ENCODE measurements at regions not wholly inside any gene's neighbourhood (a gene's known extent, or its start where the extent isn't known, plus 50 kb on each side); places are given as distances from the start of the nearest gene placed in this dataset.

DNA sequence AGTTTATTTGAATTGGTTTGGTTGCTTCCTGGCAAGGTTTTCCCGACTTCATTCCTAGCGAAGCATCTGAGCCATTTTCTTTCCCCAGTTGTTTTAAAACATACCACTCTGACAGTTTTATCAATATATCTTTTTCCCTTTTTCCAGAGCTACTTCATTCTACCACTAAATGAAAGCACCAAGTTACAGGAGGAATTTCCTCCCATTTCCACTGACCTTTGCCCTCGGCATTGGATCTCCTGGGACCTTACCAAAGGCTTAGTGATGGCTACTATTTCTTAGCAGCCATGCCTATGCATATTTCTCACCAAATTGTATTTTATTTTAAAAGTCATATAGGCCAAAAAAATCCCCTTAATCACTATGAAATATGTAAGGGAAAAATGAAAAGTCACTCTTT, 150.5 kb downstream of the ZNF330 start:
- TF ChIP-seq, protein P1, sequence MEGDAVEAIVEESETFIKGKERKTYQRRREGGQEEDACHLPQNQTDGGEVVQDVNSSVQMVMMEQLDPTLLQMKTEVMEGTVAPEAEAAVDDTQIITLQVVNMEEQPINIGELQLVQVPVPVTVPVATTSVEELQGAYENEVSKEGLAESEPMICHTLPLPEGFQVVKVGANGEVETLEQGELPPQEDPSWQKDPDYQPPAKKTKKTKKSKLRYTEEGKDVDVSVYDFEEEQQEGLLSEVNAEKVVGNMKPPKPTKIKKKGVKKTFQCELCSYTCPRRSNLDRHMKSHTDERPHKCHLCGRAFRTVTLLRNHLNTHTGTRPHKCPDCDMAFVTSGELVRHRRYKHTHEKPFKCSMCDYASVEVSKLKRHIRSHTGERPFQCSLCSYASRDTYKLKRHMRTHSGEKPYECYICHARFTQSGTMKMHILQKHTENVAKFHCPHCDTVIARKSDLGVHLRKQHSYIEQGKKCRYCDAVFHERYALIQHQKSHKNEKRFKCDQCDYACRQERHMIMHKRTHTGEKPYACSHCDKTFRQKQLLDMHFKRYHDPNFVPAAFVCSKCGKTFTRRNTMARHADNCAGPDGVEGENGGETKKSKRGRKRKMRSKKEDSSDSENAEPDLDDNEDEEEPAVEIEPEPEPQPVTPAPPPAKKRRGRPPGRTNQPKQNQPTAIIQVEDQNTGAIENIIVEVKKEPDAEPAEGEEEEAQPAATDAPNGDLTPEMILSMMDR (IDR thresholded peaks at IDR 0.05): no peak
- TF ChIP-seq, protein P2, sequence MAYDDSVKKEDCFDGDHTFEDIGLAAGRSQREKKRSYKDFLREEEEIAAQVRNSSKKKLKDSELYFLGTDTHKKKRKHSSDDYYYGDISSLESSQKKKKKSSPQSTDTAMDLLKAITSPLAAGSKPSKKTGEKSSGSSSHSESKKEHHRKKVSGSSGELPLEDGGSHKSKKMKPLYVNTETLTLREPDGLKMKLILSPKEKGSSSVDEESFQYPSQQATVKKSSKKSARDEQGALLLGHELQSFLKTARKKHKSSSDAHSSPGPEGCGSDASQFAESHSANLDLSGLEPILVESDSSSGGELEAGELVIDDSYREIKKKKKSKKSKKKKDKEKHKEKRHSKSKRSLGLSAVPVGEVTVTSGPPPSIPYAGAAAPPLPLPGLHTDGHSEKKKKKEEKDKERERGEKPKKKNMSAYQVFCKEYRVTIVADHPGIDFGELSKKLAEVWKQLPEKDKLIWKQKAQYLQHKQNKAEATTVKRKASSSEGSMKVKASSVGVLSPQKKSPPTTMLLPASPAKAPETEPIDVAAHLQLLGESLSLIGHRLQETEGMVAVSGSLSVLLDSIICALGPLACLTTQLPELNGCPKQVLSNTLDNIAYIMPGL (CRISPR knock-in tag; IDR thresholded peaks at IDR 0.05): no peak
- no peak for TF ChIP-seq NFYB (CRISPR knock-in tag; conservative IDR thresholded peaks at IDR 0.05; ENCODE audit: low read depth)
- TF ChIP-seq, protein P3, sequence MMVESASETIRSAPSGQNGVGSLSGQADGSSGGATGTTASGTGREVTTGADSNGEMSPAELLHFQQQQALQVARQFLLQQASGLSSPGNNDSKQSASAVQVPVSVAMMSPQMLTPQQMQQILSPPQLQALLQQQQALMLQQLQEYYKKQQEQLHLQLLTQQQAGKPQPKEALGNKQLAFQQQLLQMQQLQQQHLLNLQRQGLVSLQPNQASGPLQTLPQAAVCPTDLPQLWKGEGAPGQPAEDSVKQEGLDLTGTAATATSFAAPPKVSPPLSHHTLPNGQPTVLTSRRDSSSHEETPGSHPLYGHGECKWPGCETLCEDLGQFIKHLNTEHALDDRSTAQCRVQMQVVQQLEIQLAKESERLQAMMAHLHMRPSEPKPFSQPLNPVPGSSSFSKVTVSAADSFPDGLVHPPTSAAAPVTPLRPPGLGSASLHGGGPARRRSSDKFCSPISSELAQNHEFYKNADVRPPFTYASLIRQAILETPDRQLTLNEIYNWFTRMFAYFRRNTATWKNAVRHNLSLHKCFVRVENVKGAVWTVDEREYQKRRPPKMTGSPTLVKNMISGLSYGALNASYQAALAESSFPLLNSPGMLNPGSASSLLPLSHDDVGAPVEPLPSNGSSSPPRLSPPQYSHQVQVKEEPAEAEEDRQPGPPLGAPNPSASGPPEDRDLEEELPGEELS (CRISPR knock-in tag; IDR thresholded peaks at IDR 0.05): no peak

Measured in WTC11 (cell line).